Psoas muscle (tissue), 7 donors: ENCODE measurements at regions not wholly inside any gene's neighbourhood (a gene's known extent, or its start where the extent isn't known, plus 50 kb on each side); places are given as distances from the start of the nearest gene placed in this dataset.
A peak's percentile ranks its signal among the peaks of the same experiment; 100 is the strongest.

Experiments
- ATAC-seq, 4 donors: fragments of 200-7000 bp; cut with Tn5 transposase; one replicate each; pipeline ENCODE4 v1.9.1; 2020; ENCODE audit warnings: moderate library complexity in 3 of 4, mild to moderate bottlenecking in 2 of 4
- DNase-seq, 2 donors: peaks; one replicate each; pipeline ENCODE4 v3.0.0-alpha.2; 2020
- H3K27ac ChIP-seq: fragments of 200-600 bp; one replicate; pipeline ENCODE4 v1.8.0; 2022
- H3K27me3 ChIP-seq, 3 donors: fragments of 200-600 bp in 1 of 3; one replicate each; pipeline versions ENCODE4 v1.6.1 to v1.8.0; 2013 to 2022; ENCODE audit warnings: low read length in 2 of 3, mild to moderate bottlenecking in 2 of 3, moderate library complexity in 1 of 3; ENCODE audit not compliant: insufficient read depth in 3 of 3
- H3K36me3 ChIP-seq, 2 donors: fragments of 200-600 bp in 1 of 2; one replicate each; pipeline versions ENCODE4 v1.6.1 to v1.8.0; 2013 to 2022; ENCODE audit warnings: low read depth in 1 of 2, mild to moderate bottlenecking in 1 of 2, moderate library complexity in 1 of 2; ENCODE audit not compliant: insufficient read depth in 1 of 2
- H3K4me1 ChIP-seq: fragments of 200-600 bp; one replicate; pipeline ENCODE4 v1.8.0; 2022
- H3K4me3 ChIP-seq: fragments of 200-600 bp; one replicate; pipeline ENCODE4 v1.8.0; 2022; ENCODE audit warnings: mild to moderate bottlenecking
- H3K9me3 ChIP-seq: fragments of 200-600 bp; one replicate; pipeline ENCODE4 v1.8.0; 2022
- CTCF ChIP-seq: fragments of 200-600 bp; IDR thresholded peaks from one replicate; pipeline ENCODE4 v1.8.0; 2022; ENCODE audit warnings: antibody characterized with exemption
- WGBS, 3 donors: extraction: QIAGEN DNeasy Blood & Tissue Kit; methylation state at CpG; one replicate each; pipeline versions ENCODE4 v1.1.6 to v1.1.7; 2013; 5-methylcytosine and 5-hydroxymethylcytosine counted together
- intact Hi-C, 2 donors: fragments of 100-400 bp; cut with DNase I; formaldehyde crosslinking; loops; one replicate each; pipeline versions ENCODE4 v1.11.0 to v1.14.2; 2022
- donor health status: healthy with polysubstance abuse.
- donor health status: DM: no; HTN: no; CAD: no; lungs with moderate emphysema.
- donor health status: Bipolar disorder and iron deficiency.
- donor health status: healthy.
- donor health status: DM: yes; HTN: yes; CAD: no.
- donor health status: DM: no; HTN: no; CAD: no.
- donor health status: DM: yes; HTN: yes; CAD: no.

- intact Hi-C loops, result no loop called here
- ATAC-seq (no peak), DNase-seq (no peak)
- Histone ChIP-seq H3K4me1 (no peaks in the 10 kb centered on the region), H3K27me3 (peaks cover 3 to 79% (median 23%) of the 10 kb centered on the region in 3 donors), H3K4me3 (no peak overlapping the region), H3K27ac (no peak overlapping the region), H3K9me3 (no peaks in the 10 kb centered on the region), H3K36me3 (no peaks in the 10 kb centered on the region)
- TF ChIP-seq CTCF, result no peak
- 89 to 94% (median 92%) methylated on average over 3 of the region's 3 CpGs for WGBS, 3 donors
These were observed 198.7 kb downstream of the RBFOX3 start for GRCh38 chr17:79412110-79412509.

- Histone ChIP-seq H3K9me3 (no peaks in the 10 kb centered on the region), H3K27me3 (peaks cover 3 to 79% (median 23%) of the 10 kb centered on the region in 3 donors), H3K36me3 (no peaks in the 10 kb centered on the region), H3K4me3 (no peak overlapping the region), H3K4me1 (no peaks in the 10 kb centered on the region), H3K27ac (no peak overlapping the region)
- 37 to 56% (median 46%) methylated on average over 8 of the region's 8 CpGs for WGBS, 3 donors
- DNase-seq (no peak), ATAC-seq (no peak)
- TF ChIP-seq CTCF, result no peak
- intact Hi-C loops, result no loop called here
These were observed 199.4 kb downstream of the RBFOX3 start for GRCh38 chr17:79411419-79411818.

GRCh38 chr17:79410681-79411080, 200.2 kb downstream of the RBFOX3 start:
- H3K9me3 ChIP-seq, result no peaks in the 10 kb centered on the region
- DNase-seq (no peak), ATAC-seq (no peak)
- intact Hi-C loops, result no loop called here
- no peaks in the 10 kb centered on the region for H3K36me3 ChIP-seq
- TF ChIP-seq CTCF, result no peak
- no peak overlapping the region for H3K4me3 ChIP-seq
- H3K27me3 ChIP-seq, result peaks cover 3 to 79% (median 17%) of the 10 kb centered on the region in 3 donors
- H3K4me1 ChIP-seq, result no peaks in the 10 kb centered on the region
- 58 to 68% (median 67%) methylated on average over 9 of the region's 9 CpGs for WGBS, 3 donors
- H3K27ac ChIP-seq, result no peak overlapping the region

- H3K4me1 ChIP-seq, result no peaks in the 10 kb centered on the region
- no peak overlapping the region for H3K27ac ChIP-seq
- intact Hi-C loops, result loop anchor here in 1 of 2 donors (10.0 kb wide), 1 partner anchor 297 kb away; no protein-coding TSS in a partner anchor
- WGBS, 3 donors, result 37 to 54% (median 40%) methylated on average over 11 of the region's 11 CpGs
- peaks cover 3 to 73% (median 16%) of the 10 kb centered on the region in 3 donors for H3K27me3 ChIP-seq
- no peak for TF ChIP-seq CTCF
- ATAC-seq (no peak), DNase-seq (peak in 1 of 2 donors; percentile 40)
- H3K9me3 ChIP-seq, result no peaks in the 10 kb centered on the region
- no peaks in the 10 kb centered on the region for H3K36me3 ChIP-seq
- H3K4me3 ChIP-seq, result no peak overlapping the region
These were observed 202.6 kb downstream of the RBFOX3 start for GRCh38 chr17:79408251-79408650.

GRCh38 chr17:79407385-79407784, 203.5 kb downstream of the RBFOX3 start:
- Histone ChIP-seq H3K4me3 (no peak overlapping the region), H3K9me3 (no peaks in the 10 kb centered on the region), H3K27me3 (peaks cover 3 to 72% (median 19%) of the 10 kb centered on the region in 3 donors), H3K36me3 (no peaks in the 10 kb centered on the region), H3K4me1 (no peaks in the 10 kb centered on the region), H3K27ac (no peak overlapping the region)
- no peak for TF ChIP-seq CTCF
- DNase-seq (no peak), ATAC-seq (no peak)
- intact Hi-C loops, result loop anchor here in 1 of 2 donors (10.0 kb wide), 1 partner anchor 297 kb away; no protein-coding TSS in a partner anchor
- 29 to 33% (median 32%) methylated on average over 8 of the region's 8 CpGs for WGBS, 3 donors
